ENCODE measurements at regions not wholly inside any gene's neighbourhood (a gene's known extent, or its start where the extent isn't known, plus 50 kb on each side); places are given as distances from the start of the nearest gene placed in this dataset.

DNA sequence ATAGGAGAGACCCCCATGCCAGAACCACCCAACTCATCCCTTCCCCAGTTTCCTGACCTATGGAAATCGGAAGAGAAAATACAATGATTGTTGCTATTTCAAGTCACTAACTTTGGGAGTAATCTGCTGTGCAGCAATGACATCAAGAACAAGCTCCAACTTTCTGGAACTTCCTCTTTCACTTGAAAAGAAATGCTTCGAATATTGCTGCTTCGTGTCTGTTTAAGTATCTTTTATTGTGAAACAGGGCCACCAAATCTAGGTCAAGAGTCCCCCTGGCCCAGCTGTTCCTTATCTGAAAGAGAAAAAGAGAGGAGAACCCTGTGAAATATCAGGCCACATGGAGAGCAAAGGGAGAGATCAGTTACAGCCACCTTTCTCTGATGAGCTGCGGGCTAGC, 59.4 kb upstream of the DNAH5 start:
- DNase-seq, result no peak
- intact Hi-C loops (cut with micrococcal nuclease), result no loop called here
- TF ChIP-seq, protein P1, sequence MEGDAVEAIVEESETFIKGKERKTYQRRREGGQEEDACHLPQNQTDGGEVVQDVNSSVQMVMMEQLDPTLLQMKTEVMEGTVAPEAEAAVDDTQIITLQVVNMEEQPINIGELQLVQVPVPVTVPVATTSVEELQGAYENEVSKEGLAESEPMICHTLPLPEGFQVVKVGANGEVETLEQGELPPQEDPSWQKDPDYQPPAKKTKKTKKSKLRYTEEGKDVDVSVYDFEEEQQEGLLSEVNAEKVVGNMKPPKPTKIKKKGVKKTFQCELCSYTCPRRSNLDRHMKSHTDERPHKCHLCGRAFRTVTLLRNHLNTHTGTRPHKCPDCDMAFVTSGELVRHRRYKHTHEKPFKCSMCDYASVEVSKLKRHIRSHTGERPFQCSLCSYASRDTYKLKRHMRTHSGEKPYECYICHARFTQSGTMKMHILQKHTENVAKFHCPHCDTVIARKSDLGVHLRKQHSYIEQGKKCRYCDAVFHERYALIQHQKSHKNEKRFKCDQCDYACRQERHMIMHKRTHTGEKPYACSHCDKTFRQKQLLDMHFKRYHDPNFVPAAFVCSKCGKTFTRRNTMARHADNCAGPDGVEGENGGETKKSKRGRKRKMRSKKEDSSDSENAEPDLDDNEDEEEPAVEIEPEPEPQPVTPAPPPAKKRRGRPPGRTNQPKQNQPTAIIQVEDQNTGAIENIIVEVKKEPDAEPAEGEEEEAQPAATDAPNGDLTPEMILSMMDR (conservative IDR thresholded peaks at IDR 0.05; ENCODE audit: low read depth, low read length), result no peak
- no peak for TF ChIP-seq EZH2phosphoT487 (IDR thresholded peaks at IDR 0.05; ENCODE audit: borderline replicate concordance, low read length)
- no peak for TF ChIP-seq EZH2 (IDR thresholded peaks at IDR 0.05; ENCODE audit: low read length, unreplicated experiment)
- Histone ChIP-seq H3K4me1 (ENCODE audit: insufficient read depth, low read length) (peaks cover 16% of the 10 kb centered on the region), H3K27ac (ENCODE audit: low read length) (no peak overlapping the region), H3K79me2 (ENCODE audit: low read length) (peaks cover 23% of the 10 kb centered on the region), H3K4me2 (ENCODE audit: low read length) (no peak overlapping the region), H3K4me3 (ENCODE audit: low read length) (no peak overlapping the region), H4K20me1 (ENCODE audit: low read length) (no peaks in the 10 kb centered on the region), H3K9ac (ENCODE audit: low read length) (no peak overlapping the region), H3K9me2 (replicated peaks; ENCODE audit: low read length) (no peaks in the 10 kb centered on the region), H2AFZ (ENCODE audit: low read length) (no peak overlapping the region), H3F3A (ENCODE audit: low read length, unreplicated experiment) (no peaks in the 10 kb centered on the region), H3K27me3 (ENCODE audit: low read length) (no peaks in the 10 kb centered on the region), H3K9me3 (ENCODE audit: low read length) (no peaks in the 10 kb centered on the region), H3K36me3 (ENCODE audit: low read depth, low read length) (no peaks in the 10 kb centered on the region)
- ATAC-seq, result no peak
- no TSS peak for BruUV-seq (replicated peaks)
- ChIA-PET POLR2A (ENCODE audit: unreplicated experiment) (no interaction called here), CTCF (no interaction called here)

DNA sequence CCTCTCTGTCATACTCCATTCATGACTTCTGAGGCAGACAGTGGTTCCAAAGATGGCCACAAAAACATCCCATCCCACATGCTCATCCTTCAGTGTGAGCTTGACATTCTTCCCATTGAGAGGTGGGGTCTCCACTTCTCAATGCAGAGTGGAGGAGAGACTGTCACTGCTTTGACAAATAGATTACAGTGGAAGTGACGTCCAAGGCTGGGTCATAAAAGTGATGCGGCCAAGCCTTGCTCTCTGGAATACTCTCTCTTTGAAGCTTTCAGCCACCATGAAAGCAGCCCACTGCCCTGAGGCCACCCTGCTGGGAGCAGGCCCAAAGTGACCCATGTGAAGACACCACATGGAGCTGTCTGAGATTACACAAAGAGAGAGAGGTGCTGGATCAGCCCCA, 59.0 kb upstream of the DNAH5 start:
- H3K9me3 ChIP-seq (ENCODE audit: low read length), result 0 out of 2 replicates have a peak, but pooled peaks cover under 1% of the 10 kb centered on the region
- no peaks in the 10 kb centered on the region for H3K27me3 ChIP-seq (ENCODE audit: low read length)
- peaks cover 13% of the 10 kb centered on the region for H3K4me1 ChIP-seq (ENCODE audit: insufficient read depth, low read length)
- no peak overlapping the region for H3K4me2 ChIP-seq (ENCODE audit: low read length)
- no peaks in the 10 kb centered on the region for H3K36me3 ChIP-seq (ENCODE audit: low read depth, low read length)
- no peaks in the 10 kb centered on the region for H3F3A ChIP-seq (ENCODE audit: low read length, unreplicated experiment)
- no peak overlapping the region for H2AFZ ChIP-seq (ENCODE audit: low read length)
- H3K4me3 ChIP-seq (ENCODE audit: low read length), result no peak overlapping the region
- H3K27ac ChIP-seq (ENCODE audit: low read length), result no peak overlapping the region
- intact Hi-C loops (cut with micrococcal nuclease), result no loop called here
- ATAC-seq, result no peak
- peaks cover 21% of the 10 kb centered on the region for H3K79me2 ChIP-seq (ENCODE audit: low read length)
- CTCF ChIA-PET, result no interaction called here
- no TSS peak for BruUV-seq (replicated peaks)
- H3K9me2 ChIP-seq (replicated peaks; ENCODE audit: low read length), result no peaks in the 10 kb centered on the region
- TF ChIP-seq EZH2phosphoT487 (IDR thresholded peaks at IDR 0.05; ENCODE audit: borderline replicate concordance, low read length) (no peak), EZH2 (IDR thresholded peaks at IDR 0.05; ENCODE audit: low read length, unreplicated experiment) (no peak)
- TF ChIP-seq, protein P1 (conservative IDR thresholded peaks at IDR 0.05; ENCODE audit: low read depth, low read length), result no peak
- DNase-seq, result no peak
- POLR2A ChIA-PET (ENCODE audit: unreplicated experiment), result no interaction called here
- H3K9ac ChIP-seq (ENCODE audit: low read length), result no peak overlapping the region
- H4K20me1 ChIP-seq (ENCODE audit: low read length), result no peaks in the 10 kb centered on the region

DNA sequence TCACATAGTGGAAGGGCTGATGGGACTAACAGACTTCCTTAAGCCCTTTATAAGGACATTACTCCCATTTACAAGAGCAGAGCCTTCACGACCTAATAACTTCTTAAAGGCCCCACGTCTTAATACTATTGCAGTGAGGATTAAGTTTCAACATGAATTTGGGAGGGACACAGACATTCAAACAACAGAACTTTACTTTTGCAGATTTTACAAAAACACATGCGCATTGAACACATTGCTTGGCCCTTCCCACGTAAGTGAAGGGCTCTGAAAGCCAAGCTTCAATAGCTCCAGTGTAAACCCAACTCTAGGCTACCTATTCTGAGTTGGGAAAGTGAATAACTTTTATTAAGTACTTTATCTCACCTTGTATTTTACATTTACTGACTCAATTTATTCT, 53.8 kb upstream of the DNAH5 start:
- Histone ChIP-seq H4K20me1 (ENCODE audit: low read length) (no peaks in the 10 kb centered on the region), H3K9ac (ENCODE audit: low read length) (no peak overlapping the region), H3K36me3 (ENCODE audit: low read depth, low read length) (0 out of 2 replicates have a peak, but pooled peaks cover 3% of the 10 kb centered on the region), H3K9me2 (replicated peaks; ENCODE audit: low read length) (no peaks in the 10 kb centered on the region), H3K9me3 (ENCODE audit: low read length) (peaks cover 12% of the 10 kb centered on the region), H3K27me3 (ENCODE audit: low read length) (no peaks in the 10 kb centered on the region), H3K79me2 (ENCODE audit: low read length) (no peaks in the 10 kb centered on the region), H3K4me2 (ENCODE audit: low read length) (no peak overlapping the region), H3K4me1 (ENCODE audit: insufficient read depth, low read length) (no peaks in the 10 kb centered on the region), H3K4me3 (ENCODE audit: low read length) (no peak overlapping the region), H2AFZ (ENCODE audit: low read length) (no peak overlapping the region), H3F3A (ENCODE audit: low read length, unreplicated experiment) (no peaks in the 10 kb centered on the region), H3K27ac (ENCODE audit: low read length) (no peak overlapping the region)
- no peak for DNase-seq
- CTCF ChIA-PET, result no interaction called here
- intact Hi-C loops (cut with micrococcal nuclease), result no loop called here
- ATAC-seq, result no peak
- TF ChIP-seq, protein P1 (conservative IDR thresholded peaks at IDR 0.05; ENCODE audit: low read depth, low read length), result no peak
- TF ChIP-seq EZH2phosphoT487 (IDR thresholded peaks at IDR 0.05; ENCODE audit: borderline replicate concordance, low read length), result no peak
- no peak for TF ChIP-seq EZH2 (IDR thresholded peaks at IDR 0.05; ENCODE audit: low read length, unreplicated experiment)
- BruUV-seq (replicated peaks), result no TSS peak
- POLR2A ChIA-PET (ENCODE audit: unreplicated experiment), result no interaction called here

Measured in PC-3 (cell line).